Keratinocyte (primary cell): ENCODE measurements at regions not wholly inside any gene's neighbourhood (a gene's known extent, or its start where the extent isn't known, plus 50 kb on each side); places are given as distances from the start of the nearest gene placed in this dataset.

ENCODE experiments used
- DNase-seq: peaks from one replicate; pipeline ENCODE4 v3.0.0-alpha.2; 2011; ENCODE audit warnings: low read depth, missing footprints, low spot score
- FAIRE-seq: peaks from 2 replicates; lab custom pipeline; 2011; peaks lifted over from hg19 to GRCh38; lab: Jason Lieb, UNC
- H2AFZ ChIP-seq: 2 replicates; pipeline ENCODE4 v1.6.0; 2012; ENCODE audit warnings: low read length, control low read depth, inconsistent platforms; ENCODE audit not compliant: control insufficient read depth
- H3K27ac ChIP-seq: 2 replicates; pipeline ENCODE4 v1.5.1; 2011; ENCODE audit warnings: low read length; ENCODE audit not compliant: control insufficient read depth, insufficient read depth
- H3K27me3 ChIP-seq: 3 replicates; pipeline ENCODE4 v1.6.0; 2011; ENCODE audit warnings: low read length; ENCODE audit not compliant: control insufficient read depth, insufficient read depth; ENCODE audit errors: extremely low read depth
- H3K36me3 ChIP-seq, 2 experiments: 2 replicates in 1 of 2; 3 replicates in 1 of 2; pipeline ENCODE4 v1.5.1; 2011; ENCODE audit warnings: low read length in 2 of 2, mild to moderate bottlenecking in 1 of 2; ENCODE audit not compliant: control insufficient read depth in 2 of 2, insufficient read depth in 2 of 2; ENCODE audit errors: extremely low read depth in 1 of 2
- H3K4me1 ChIP-seq: 3 replicates; pipeline ENCODE4 v1.5.1; 2011; ENCODE audit warnings: low read length; ENCODE audit not compliant: control insufficient read depth, insufficient read depth; ENCODE audit errors: extremely low read depth
- H3K4me2 ChIP-seq: 3 replicates; pipeline ENCODE4 v1.6.0; 2011; ENCODE audit warnings: low read depth, low read length; ENCODE audit not compliant: control insufficient read depth, insufficient read depth; ENCODE audit errors: extremely low read depth
- H3K4me3 ChIP-seq, 3 experiments: fragments of 200-600 bp in 1 of 3; sonication (generic) in 1 of 3; 2 replicates in 2 of 3; 3 replicates in 1 of 3; pipeline ENCODE4 v1.5.1; 2011 to 2016; ENCODE audit warnings: low read length in 3 of 3, mild to moderate bottlenecking in 3 of 3, control low read depth in 2 of 3, inconsistent platforms in 1 of 3, low read depth in 1 of 3, mixed read lengths in 1 of 3, mixed run types in 1 of 3, moderate library complexity in 1 of 3; ENCODE audit not compliant: control insufficient read depth in 2 of 3, insufficient read depth in 2 of 3; ENCODE audit errors: extremely low read depth in 1 of 3
- H3K79me2 ChIP-seq: 2 replicates; pipeline ENCODE4 v1.6.0; 2012; ENCODE audit warnings: low read length; ENCODE audit not compliant: control insufficient read depth, insufficient read depth
- H3K9ac ChIP-seq: 3 replicates; pipeline ENCODE4 v1.6.0; 2011; ENCODE audit warnings: low read length; ENCODE audit not compliant: control insufficient read depth, insufficient read depth; ENCODE audit errors: extremely low read depth
- H3K9me1 ChIP-seq: 3 replicates; pipeline ENCODE4 v1.6.0; 2011; ENCODE audit warnings: low read length; ENCODE audit not compliant: control insufficient read depth, insufficient read depth; ENCODE audit errors: extremely low read depth
- H3K9me3 ChIP-seq: 2 replicates; pipeline ENCODE4 v1.5.1; 2012; ENCODE audit warnings: low read depth, low read length; ENCODE audit not compliant: control insufficient read depth
- H4K20me1 ChIP-seq: 3 replicates; pipeline ENCODE4 v1.6.0; 2011; ENCODE audit warnings: low read length; ENCODE audit not compliant: control insufficient read depth, insufficient read depth; ENCODE audit errors: extremely low read depth
- EZH2 ChIP-seq: IDR thresholded peaks from one replicate; pipeline ENCODE4 v1.6.1; 2012; ENCODE audit warnings: inconsistent platforms, mild to moderate bottlenecking, low read length, moderate library complexity
- dilution Hi-C: fragments of 300-500 bp; cut with MboI; formaldehyde crosslinking; loops from one replicate; pipeline ENCODE4 v1.7.0; 2020; ENCODE audit warnings: low sequenced_read_pairs; ENCODE audit not compliant: extremely low pct_ligation_motif_present
- TF ChIP-seq, protein P1 (sequence below), 3 experiments: IDR thresholded peaks in 1 of 3; conservative IDR thresholded peaks in 1 of 3; optimal IDR thresholded peaks in 1 of 3; 2 replicates in 2 of 3; 3 replicates in 1 of 3; pipeline versions ENCODE3 to v1.5.1; 2011; ENCODE audit warnings: low read length in 3 of 3, mild to moderate bottlenecking in 3 of 3, moderate library complexity in 2 of 3, control low read depth in 1 of 3, inconsistent platforms in 1 of 3; ENCODE audit not compliant: insufficient read depth in 2 of 3; ENCODE audit errors: extremely low read depth in 1 of 3

DNA sequence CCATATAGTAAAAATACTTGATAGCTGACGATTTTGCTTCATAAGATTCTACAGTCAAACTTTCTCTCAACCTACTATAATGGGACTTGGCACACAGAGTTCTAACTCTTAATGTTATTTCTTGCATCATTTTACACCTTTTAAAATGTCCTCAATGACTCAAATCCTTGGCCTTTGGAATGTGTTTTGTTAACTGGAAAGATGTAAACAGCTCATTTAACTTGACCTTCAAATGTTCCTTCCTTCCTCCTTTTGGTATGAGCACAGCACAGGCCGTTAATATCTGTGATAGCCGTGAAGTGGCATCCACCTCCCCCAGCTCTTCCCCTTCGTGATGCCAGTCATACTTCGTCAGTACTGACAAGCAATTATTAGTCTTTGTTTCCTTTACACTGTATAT lies 972.0 kb upstream of the CITED2 start:
- Histone ChIP-seq H3K4me1 (peaks cover 11% of the 10 kb centered on the region), H2AFZ (no peak overlapping the region), H3K9ac (no peak overlapping the region), H3K36me3 (no peaks in the 10 kb centered on the region), H3K9me3 (no peaks in the 10 kb centered on the region), H4K20me1 (no peaks in the 10 kb centered on the region), H3K27ac (no peak overlapping the region), H3K9me1 (no peaks in the 10 kb centered on the region), H3K4me3 (no peak overlapping the region), H3K79me2 (no peaks in the 10 kb centered on the region), H3K27me3 (no peaks in the 10 kb centered on the region), H3K4me2 (no peak overlapping the region)
- no peak for FAIRE-seq
- no peak for DNase-seq
- dilution Hi-C loops: no loop called here
- TF ChIP-seq, protein P1, sequence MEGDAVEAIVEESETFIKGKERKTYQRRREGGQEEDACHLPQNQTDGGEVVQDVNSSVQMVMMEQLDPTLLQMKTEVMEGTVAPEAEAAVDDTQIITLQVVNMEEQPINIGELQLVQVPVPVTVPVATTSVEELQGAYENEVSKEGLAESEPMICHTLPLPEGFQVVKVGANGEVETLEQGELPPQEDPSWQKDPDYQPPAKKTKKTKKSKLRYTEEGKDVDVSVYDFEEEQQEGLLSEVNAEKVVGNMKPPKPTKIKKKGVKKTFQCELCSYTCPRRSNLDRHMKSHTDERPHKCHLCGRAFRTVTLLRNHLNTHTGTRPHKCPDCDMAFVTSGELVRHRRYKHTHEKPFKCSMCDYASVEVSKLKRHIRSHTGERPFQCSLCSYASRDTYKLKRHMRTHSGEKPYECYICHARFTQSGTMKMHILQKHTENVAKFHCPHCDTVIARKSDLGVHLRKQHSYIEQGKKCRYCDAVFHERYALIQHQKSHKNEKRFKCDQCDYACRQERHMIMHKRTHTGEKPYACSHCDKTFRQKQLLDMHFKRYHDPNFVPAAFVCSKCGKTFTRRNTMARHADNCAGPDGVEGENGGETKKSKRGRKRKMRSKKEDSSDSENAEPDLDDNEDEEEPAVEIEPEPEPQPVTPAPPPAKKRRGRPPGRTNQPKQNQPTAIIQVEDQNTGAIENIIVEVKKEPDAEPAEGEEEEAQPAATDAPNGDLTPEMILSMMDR (optimal IDR thresholded peaks at IDR 0.05 in 1 of 3, IDR thresholded peaks at IDR 0.05 in 1 of 3, conservative IDR thresholded peaks at IDR 0.05 in 1 of 3; ENCODE audit: extremely low read depth in 1 of 3, insufficient read depth in 2 of 3, low read length in 3 of 3): no peak
- TF ChIP-seq EZH2: no peak

DNA sequence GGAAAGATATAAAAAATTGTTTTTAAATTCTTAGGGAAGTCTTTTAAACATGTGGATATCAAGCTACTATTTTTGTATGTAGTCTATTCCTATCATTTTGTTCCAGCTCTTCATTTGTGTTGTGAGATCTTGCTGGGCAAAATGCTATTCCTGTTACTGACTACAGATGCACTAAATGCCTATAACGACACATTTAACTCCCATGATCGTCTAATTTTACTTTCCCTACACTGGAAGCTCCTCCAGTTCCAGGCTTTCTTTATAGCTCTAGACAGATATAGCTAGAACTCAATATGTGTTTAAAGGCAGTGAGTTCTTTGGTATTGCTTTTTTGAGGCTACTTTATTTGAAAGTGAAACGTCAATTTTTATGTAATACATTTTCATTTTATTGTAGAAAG lies 971.5 kb upstream of the CITED2 start:
- Histone ChIP-seq H3K27me3 (no peaks in the 10 kb centered on the region), H3K4me3 (no peak overlapping the region), H3K27ac (no peak overlapping the region), H2AFZ (no peak overlapping the region), H3K4me2 (no peak overlapping the region), H3K9ac (no peak overlapping the region), H3K9me1 (no peaks in the 10 kb centered on the region), H4K20me1 (no peaks in the 10 kb centered on the region), H3K9me3 (no peaks in the 10 kb centered on the region), H3K36me3 (no peaks in the 10 kb centered on the region), H3K4me1 (peaks cover 11% of the 10 kb centered on the region), H3K79me2 (no peaks in the 10 kb centered on the region)
- FAIRE-seq (no peak), DNase-seq (no peak)
- dilution Hi-C loops: no loop called here
- TF ChIP-seq, protein P1 (optimal IDR thresholded peaks at IDR 0.05 in 1 of 3, IDR thresholded peaks at IDR 0.05 in 1 of 3, conservative IDR thresholded peaks at IDR 0.05 in 1 of 3; ENCODE audit: extremely low read depth in 1 of 3, insufficient read depth in 2 of 3, low read length in 3 of 3): no peak
- no peak for TF ChIP-seq EZH2
